GM23338 (cell line): ENCODE measurements at regions not wholly inside any gene's neighbourhood (a gene's known extent, or its start where the extent isn't known, plus 50 kb on each side); places are given as distances from the start of the nearest gene placed in this dataset.

ENCODE experiments used
- CREB1 ChIP-seq: fragments of 250-450 bp; sonication (Bioruptor Pico); IDR thresholded peaks from 2 replicates; pipeline ENCODE4 v1.5.0; 2020; ENCODE audit warnings: low read depth, mild to moderate bottlenecking, moderate library complexity
- CTCF ChIP-seq, 2 experiments: fragments of 200-600 bp in 1 of 2; sonication (generic) in 1 of 2; conservative IDR thresholded peaks; 2 replicates each; pipeline versions ENCODE4 v1.5.1 to v1.6.1; 2016 to 2017; ENCODE audit warnings: antibody characterized with exemption in 2 of 2, low read depth in 2 of 2, mild to moderate bottlenecking in 2 of 2, moderate library complexity in 1 of 2
- ETS1 ChIP-seq: IDR thresholded peaks from 2 replicates; pipeline ENCODE4 v1.6.1; 2016; ENCODE audit warnings: antibody characterized with exemption
- EZH2 ChIP-seq: fragments of 200-600 bp; sonication (generic); IDR thresholded peaks from one replicate; pipeline ENCODE4 v1.8.0; 2017; ENCODE audit warnings: antibody characterized with exemption, mild to moderate bottlenecking, low read depth; ENCODE audit not compliant: unreplicated experiment
- EZH2phosphoT487 ChIP-seq: fragments of 200-600 bp; sonication (generic); IDR thresholded peaks from one replicate; pipeline ENCODE4 v1.8.1; 2018; ENCODE audit warnings: antibody characterized with exemption; ENCODE audit not compliant: unreplicated experiment
- JUNB ChIP-seq: IDR thresholded peaks from one replicate; pipeline ENCODE4 v1.6.1; 2016; ENCODE audit warnings: antibody characterized with exemption; ENCODE audit not compliant: unreplicated experiment
- NANOG ChIP-seq: IDR thresholded peaks from 2 replicates; pipeline ENCODE4 v1.6.1; 2016; ENCODE audit warnings: antibody characterized with exemption, borderline replicate concordance
- POLR2AphosphoS5 ChIP-seq: IDR thresholded peaks from 2 replicates; pipeline ENCODE4 v1.6.1; 2016; ENCODE audit warnings: antibody characterized with exemption, low read depth
- REST ChIP-seq: IDR thresholded peaks from one replicate; pipeline ENCODE4 v1.6.1; 2018; ENCODE audit warnings: antibody characterized with exemption; ENCODE audit not compliant: unreplicated experiment
- ZNF331 ChIP-seq: fragments of 250-450 bp; sonication (Bioruptor Pico); IDR thresholded peaks from 2 replicates; pipeline ENCODE4 v1.5.0; 2020; ENCODE audit warnings: low read depth, mild to moderate bottlenecking, moderate library complexity

- TF ChIP-seq CTCF (conservative IDR thresholded peaks at IDR 0.05; ENCODE audit: low read depth in 2 of 2) (no peak), POLR2AphosphoS5 (no peak), REST (no peak), EZH2 (no peak), ZNF331 (CRISPR knock-in tag) (no peak), CREB1 (CRISPR knock-in tag) (no peak), JUNB (no peak), NANOG (no peak), EZH2phosphoT487 (no peak), ETS1 (no peak)
These were observed 55.0 kb upstream of the IER5L start for GRCh38 chr9:129232839-129233591.
